ENCODE measurements at regions not wholly inside any gene's neighbourhood (a gene's known extent, or its start where the extent isn't known, plus 50 kb on each side); places are given as distances from the start of the nearest gene placed in this dataset.

- TF ChIP-seq ARNTL (CRISPR knock-in tag; IDR thresholded peaks at IDR 0.05; ENCODE audit: borderline replicate concordance, low read depth) (no peak), RARB (CRISPR knock-in tag; IDR thresholded peaks at IDR 0.05) (no peak)
Measured at GRCh38 chr4:23972187-23972586, 82.3 kb upstream of the PPARGC1A start (continued).

- TF ChIP-seq RARB (CRISPR knock-in tag; IDR thresholded peaks at IDR 0.05) (no peak), POU6F1 (CRISPR knock-in tag; IDR thresholded peaks at IDR 0.05; ENCODE audit: borderline replicate concordance, low read depth) (no peak), PPARA (CRISPR knock-in tag; IDR thresholded peaks at IDR 0.05; ENCODE audit: borderline replicate concordance) (no peak), GLIS3 (CRISPR knock-in tag; IDR thresholded peaks at IDR 0.05) (no peak), ESRRG (CRISPR knock-in tag; IDR thresholded peaks at IDR 0.05) (no peak), ZNF8 (CRISPR knock-in tag; IDR thresholded peaks at IDR 0.05) (no peak)
- ATAC-seq = no peak
Measured at GRCh38 chr4:23970201-23970850, 80.5 kb upstream of the PPARGC1A start.

- no peak for ATAC-seq
- no peak for TF ChIP-seq ZNF8 (CRISPR knock-in tag; IDR thresholded peaks at IDR 0.05)
- no peak for TF ChIP-seq CSDC2 (CRISPR knock-in tag; IDR thresholded peaks at IDR 0.05)
- no peak for TF ChIP-seq ESRRG (CRISPR knock-in tag; IDR thresholded peaks at IDR 0.05)
- TF ChIP-seq OSR1 (CRISPR knock-in tag; IDR thresholded peaks at IDR 0.05) = no peak
- TF ChIP-seq CSRNP3 (CRISPR knock-in tag; IDR thresholded peaks at IDR 0.05) = no peak
- no peak for TF ChIP-seq ZC3H10 (CRISPR knock-in tag; IDR thresholded peaks at IDR 0.05)
- TF ChIP-seq ZFP3 (CRISPR knock-in tag; IDR thresholded peaks at IDR 0.05) = no peak
Measured at GRCh38 chr4:23969635-23970145, 79.8 kb upstream of the PPARGC1A start.

- ATAC-seq = no peak
- TF ChIP-seq ZFP3 (CRISPR knock-in tag; IDR thresholded peaks at IDR 0.05) (no peak), TSHZ2 (CRISPR knock-in tag; IDR thresholded peaks at IDR 0.05) (no peak), ZNF565 (CRISPR knock-in tag; conservative IDR thresholded peaks at IDR 0.05; ENCODE audit: low read depth) (no peak), PATZ1 (CRISPR knock-in tag; IDR thresholded peaks at IDR 0.05; ENCODE audit: borderline replicate concordance) (no peak), PPARA (CRISPR knock-in tag; IDR thresholded peaks at IDR 0.05; ENCODE audit: borderline replicate concordance) (no peak), ESRRG (CRISPR knock-in tag; IDR thresholded peaks at IDR 0.05) (no peak), SNAI2 (CRISPR knock-in tag; IDR thresholded peaks at IDR 0.05) (no peak), BACH2 (CRISPR knock-in tag; IDR thresholded peaks at IDR 0.05; ENCODE audit: borderline replicate concordance) (no peak), ZC3H10 (CRISPR knock-in tag; IDR thresholded peaks at IDR 0.05) (no peak), ZNF70 (CRISPR knock-in tag; IDR thresholded peaks at IDR 0.05) (no peak), OSR1 (CRISPR knock-in tag; IDR thresholded peaks at IDR 0.05) (no peak), ISL1 (CRISPR knock-in tag; IDR thresholded peaks at IDR 0.05) (no peak)
Measured at GRCh38 chr4:23967281-23967680, 77.4 kb upstream of the PPARGC1A start.
